ENCODE measurements at regions not wholly inside any gene's neighbourhood (a gene's known extent, or its start where the extent isn't known, plus 50 kb on each side); places are given as distances from the start of the nearest gene placed in this dataset.
A peak's percentile ranks its signal among the peaks of the same experiment; 100 is the strongest.

GRCh38 chr18:56021809-56022195 is 433.8 kb upstream of the TCF4 start:
- DNase-seq (ENCODE audit: low read depth) = no peak
- no peak overlapping the region for H3K4me3 ChIP-seq (ENCODE audit: low read depth, low read length)

DNA sequence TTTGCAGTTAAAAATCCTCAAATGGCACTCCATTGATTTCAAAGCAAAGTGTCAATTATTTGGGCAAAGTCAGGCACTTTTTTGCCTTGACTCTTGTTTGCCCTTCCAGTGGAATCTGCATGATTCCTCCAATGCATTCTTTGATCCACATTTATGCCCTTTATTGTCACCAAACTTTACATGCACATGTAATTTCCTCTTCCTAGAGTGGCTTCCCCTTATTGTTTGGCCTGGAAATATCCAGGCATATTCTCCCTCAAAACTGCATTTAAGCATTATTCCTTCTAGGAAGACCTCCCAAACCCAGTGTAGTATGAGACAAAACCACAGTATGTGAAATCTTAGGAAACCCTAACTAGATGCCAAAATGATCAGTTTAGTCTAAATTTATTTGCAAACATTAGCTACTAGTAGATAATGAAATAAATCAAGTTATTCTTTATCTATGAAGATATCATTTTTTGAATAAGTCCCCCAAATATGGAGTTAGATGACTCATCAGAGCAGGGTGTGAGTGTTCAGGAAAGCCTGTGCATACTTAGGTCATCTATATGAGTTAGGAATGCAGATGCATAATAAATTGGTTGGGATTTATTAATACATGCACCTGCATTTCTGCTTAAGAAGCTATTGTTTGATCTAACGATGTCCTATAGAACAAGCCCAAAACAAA is 433.3 kb upstream of the TCF4 start:
- H3K4me3 ChIP-seq (ENCODE audit: low read depth, low read length) = no peak overlapping the region
- no peak for DNase-seq (ENCODE audit: low read depth)

GRCh38 chr18:56019908-56020307 is 431.9 kb upstream of the TCF4 start:
- no peak for DNase-seq (ENCODE audit: low read depth)
- no peak overlapping the region for H3K4me3 ChIP-seq (ENCODE audit: low read depth, low read length)

DNA sequence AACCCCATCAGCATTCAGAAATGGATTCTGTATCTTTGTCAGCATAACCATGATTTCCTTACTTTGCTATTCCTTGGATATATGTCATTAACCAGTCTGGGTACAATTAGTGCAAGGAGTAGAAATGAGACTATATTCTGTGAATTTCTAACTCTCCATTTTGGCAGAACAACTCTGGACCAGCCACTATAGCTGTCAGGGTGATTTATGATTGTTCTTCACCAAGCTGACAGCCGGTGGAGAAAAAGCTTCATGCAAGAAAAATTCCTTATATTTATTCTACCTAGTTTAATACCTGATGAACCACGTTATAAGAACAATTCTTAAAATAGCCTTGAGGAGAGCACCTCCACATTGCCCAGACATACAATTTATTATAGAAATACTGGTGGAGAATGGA is 431.2 kb upstream of the TCF4 start:
- no peak overlapping the region for H3K4me3 ChIP-seq (ENCODE audit: low read depth, low read length)
- DNase-seq (ENCODE audit: low read depth) = no peak

- DNase-seq (ENCODE audit: low read depth) = no peak
- H3K4me3 ChIP-seq (ENCODE audit: low read depth, low read length) = no peak overlapping the region
These were observed 421.4 kb upstream of the TCF4 start for GRCh38 chr18:56009411-56009810.

- DNase-seq (ENCODE audit: low read depth) = no peak
- H3K4me3 ChIP-seq (ENCODE audit: low read depth, low read length) = no peak overlapping the region
These were observed 415.7 kb upstream of the TCF4 start for GRCh38 chr18:56003720-56004088.

DNA sequence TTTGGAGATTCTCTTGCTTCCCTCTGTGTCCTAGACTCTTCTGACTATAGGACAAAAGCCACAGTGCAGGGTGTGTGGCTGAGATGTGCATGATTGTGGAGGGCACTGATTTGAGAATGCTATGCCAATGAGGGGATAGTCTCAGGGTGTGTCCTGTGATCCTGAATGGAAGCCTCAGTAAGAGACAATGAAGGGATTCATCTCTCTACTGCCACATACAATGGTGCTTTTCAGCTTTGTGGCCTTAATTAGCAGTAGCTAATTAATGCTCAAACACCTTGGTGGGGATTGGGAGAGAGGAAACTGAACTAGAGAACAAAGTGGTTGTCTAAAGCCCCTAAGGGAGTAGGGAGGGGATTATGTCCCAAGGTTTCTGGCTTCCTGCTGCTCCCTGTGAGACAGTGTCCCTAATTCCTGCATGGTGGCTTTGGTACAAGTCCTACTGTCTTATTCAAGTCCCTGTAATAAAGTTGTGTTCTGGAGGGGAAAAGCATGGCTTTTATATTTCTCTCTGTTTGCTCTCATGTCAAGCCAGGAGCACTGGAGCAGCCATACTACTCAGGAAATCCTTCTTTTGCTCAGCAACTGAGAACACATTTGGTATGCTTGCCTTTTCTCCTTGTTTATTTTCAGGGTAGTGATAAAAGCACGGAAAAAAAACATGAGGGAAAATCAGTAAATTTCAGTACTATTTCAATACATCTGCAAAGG is 415.2 kb upstream of the TCF4 start:
- DNase-seq (ENCODE audit: low read depth) = no peak
- no peak overlapping the region for H3K4me3 ChIP-seq (ENCODE audit: low read depth, low read length)

- DNase-seq (ENCODE audit: low read depth) = no peak
- no peak overlapping the region for H3K4me3 ChIP-seq (ENCODE audit: low read depth, low read length)
These were observed 413.6 kb upstream of the TCF4 start for GRCh38 chr18:56001576-56001975.

- no peak for DNase-seq (ENCODE audit: low read depth)
- no peak overlapping the region for H3K4me3 ChIP-seq (ENCODE audit: low read depth, low read length)
These were observed 412.0 kb upstream of the TCF4 start for GRCh38 chr18:56000041-56000440.

GRCh38 chr18:55999641-56000040 is 411.6 kb upstream of the TCF4 start:
- no peak overlapping the region for H3K4me3 ChIP-seq (ENCODE audit: low read depth, low read length)
- no peak for DNase-seq (ENCODE audit: low read depth)

DNA sequence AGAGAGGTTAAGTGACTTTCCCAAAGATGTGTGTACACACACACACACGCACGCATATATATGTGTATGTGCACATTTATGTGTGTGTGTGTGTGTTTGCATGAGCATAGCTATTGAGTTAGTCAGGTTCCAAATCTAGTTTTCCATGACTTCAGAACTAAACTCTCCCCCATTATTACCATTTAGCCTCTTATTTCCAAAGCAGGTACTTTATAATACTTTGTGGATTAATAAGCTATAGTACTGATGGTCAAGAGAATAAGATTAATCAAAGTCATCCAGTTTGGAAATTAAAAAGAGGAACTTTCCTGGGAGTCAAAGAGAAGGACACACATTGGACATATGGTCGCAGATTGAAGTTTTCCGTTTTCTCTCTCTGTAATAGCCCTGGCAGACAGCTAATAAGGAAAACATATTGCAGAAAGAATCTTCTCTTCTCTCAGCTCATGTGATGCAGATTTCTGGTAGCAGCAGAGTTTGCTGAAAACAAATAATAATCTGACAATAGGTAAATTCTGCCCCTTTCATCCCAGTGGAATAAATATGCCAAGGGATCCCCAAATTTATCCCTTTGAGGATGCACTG is 410.9 kb upstream of the TCF4 start:
- DNase-seq (ENCODE audit: low read depth) = no peak
- no peak overlapping the region for H3K4me3 ChIP-seq (ENCODE audit: low read depth, low read length)

GRCh38 chr18:55998071-55998522 is 410.1 kb upstream of the TCF4 start:
- H3K4me3 ChIP-seq (ENCODE audit: low read depth, low read length) = peak overlapping the region; percentile 37
- peak; percentile 52 for DNase-seq (ENCODE audit: low read depth)

DNA sequence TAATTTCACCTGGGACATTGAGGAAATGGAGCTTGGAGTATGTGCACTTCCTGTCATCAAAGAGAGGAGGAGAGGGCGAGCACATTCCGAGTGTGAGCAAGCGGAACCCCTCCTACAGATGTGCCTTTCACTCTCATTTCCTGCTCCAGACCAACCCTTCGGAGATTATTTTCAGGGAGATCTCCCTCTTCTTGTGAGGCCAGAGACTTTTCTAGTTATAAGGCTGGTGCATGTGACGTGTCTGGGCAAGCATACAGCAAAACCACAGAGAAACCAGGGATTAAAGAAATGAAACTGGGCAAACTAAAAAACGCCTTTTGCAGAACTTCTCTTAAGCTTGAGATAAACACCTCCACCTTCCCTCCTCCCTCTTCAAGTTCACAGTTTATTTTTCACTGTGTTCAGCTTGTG is 409.2 kb upstream of the TCF4 start:
- DNase-seq (ENCODE audit: low read depth) = no peak
- H3K4me3 ChIP-seq (ENCODE audit: low read depth, low read length) = no peak overlapping the region

DNA sequence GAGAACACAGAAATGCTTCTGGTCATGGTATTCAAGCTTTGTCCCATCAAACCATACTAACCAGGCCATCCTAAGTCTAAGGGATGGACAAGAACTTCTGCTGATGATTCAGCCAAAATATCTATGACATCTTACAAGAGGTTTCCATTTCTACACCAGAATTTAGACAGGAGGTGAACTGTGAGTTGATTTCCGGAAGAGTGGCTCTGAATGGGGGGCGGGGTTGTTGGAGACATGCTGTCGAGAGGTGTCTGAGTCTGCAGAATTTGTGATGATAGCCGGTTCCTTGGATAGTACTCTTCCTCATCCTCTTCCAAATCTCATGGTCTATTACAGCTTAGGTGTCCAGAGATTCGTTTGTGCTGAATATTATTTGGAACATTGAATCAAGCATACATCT is 408.7 kb upstream of the TCF4 start:
- no peak for DNase-seq (ENCODE audit: low read depth)
- H3K4me3 ChIP-seq (ENCODE audit: low read depth, low read length) = no peak overlapping the region

- DNase-seq (ENCODE audit: low read depth) = no peak
- H3K4me3 ChIP-seq (ENCODE audit: low read depth, low read length) = no peak overlapping the region
These were observed 402.2 kb upstream of the TCF4 start for GRCh38 chr18:55990186-55990585.

GRCh38 chr18:55988537-55988936 is 400.5 kb upstream of the TCF4 start:
- no peak for DNase-seq (ENCODE audit: low read depth)
- H3K4me3 ChIP-seq (ENCODE audit: low read depth, low read length) = no peak overlapping the region

GRCh38 chr18:55983433-55983832 is 395.4 kb upstream of the TCF4 start:
- DNase-seq (ENCODE audit: low read depth) = no peak
- H3K4me3 ChIP-seq (ENCODE audit: low read depth, low read length) = no peak overlapping the region

DNA sequence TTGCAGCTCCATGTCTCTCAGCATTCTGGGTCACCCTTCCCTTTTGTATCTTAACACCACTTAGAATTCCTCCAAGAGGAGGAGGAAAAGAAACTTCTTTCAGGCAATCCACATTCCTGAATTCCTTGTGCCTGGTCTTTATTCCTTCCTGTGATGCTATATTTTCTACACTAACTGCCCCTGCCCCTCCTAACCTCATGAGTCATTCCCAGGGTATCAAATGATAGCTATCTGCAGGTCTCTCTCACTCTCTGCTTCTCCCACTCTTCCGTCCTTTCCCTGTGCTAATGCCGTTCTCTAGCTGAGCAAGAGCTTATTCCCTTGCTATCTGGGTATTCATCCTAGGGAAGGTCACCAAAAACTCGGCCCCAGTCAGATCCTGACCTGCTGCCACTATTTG is 395.0 kb upstream of the TCF4 start:
- DNase-seq (ENCODE audit: low read depth) = no peak
- H3K4me3 ChIP-seq (ENCODE audit: low read depth, low read length) = no peak overlapping the region

DNA sequence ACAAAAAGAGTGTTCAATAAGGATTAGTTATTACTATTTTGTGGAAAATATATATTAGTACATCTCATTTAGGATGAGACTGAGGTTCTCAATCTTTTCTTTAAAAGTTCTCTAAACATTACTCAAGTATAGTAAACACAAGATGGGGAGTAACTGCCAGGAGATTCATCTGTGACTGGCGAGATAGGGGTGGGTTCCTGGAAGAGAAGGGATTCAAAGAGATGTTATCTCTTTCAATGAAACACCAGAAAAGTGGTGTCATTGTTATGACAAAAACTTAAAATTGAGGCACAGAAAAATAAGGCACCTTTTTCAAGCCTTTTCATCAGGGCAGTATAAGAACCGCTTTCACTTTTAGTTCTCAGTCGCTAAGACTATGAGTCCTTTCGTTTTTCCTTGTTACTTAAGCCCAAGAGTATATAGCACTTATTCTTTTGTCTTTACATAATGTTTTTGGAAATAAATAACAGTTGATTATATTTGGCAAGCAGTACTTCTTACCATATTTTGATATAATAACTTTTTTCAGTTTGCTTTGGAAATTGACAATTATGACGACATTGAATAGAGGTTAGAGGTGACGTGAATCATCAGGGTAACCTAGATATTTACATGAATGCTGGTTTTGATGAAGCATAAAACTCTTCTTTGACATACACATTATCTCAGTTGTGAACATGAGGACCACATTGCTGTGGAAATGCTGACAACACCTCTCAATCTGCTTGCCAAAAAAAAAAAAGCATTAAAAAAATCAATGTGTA is 393.9 kb upstream of the TCF4 start:
- H3K4me3 ChIP-seq (ENCODE audit: low read depth, low read length) = no peak overlapping the region
- no peak for DNase-seq (ENCODE audit: low read depth)

- DNase-seq (ENCODE audit: low read depth) = no peak
- no peak overlapping the region for H3K4me3 ChIP-seq (ENCODE audit: low read depth, low read length)
These were observed 386.5 kb upstream of the TCF4 start for GRCh38 chr18:55974521-55974920.

Measured in skeletal muscle cell (primary cell).